MM.1S (cell line): ENCODE measurements at regions not wholly inside any gene's neighbourhood (a gene's known extent, or its start where the extent isn't known, plus 50 kb on each side); places are given as distances from the start of the nearest gene placed in this dataset.
"Not testable (repeated sequence)": the region's sequence is repeated elsewhere in the genome, so short reads cannot be mapped to it uniquely, and the experiment has no call there.

ENCODE experiments used
- DNase-seq: peaks from one replicate; pipeline ENCODE4 v3.0.0-alpha.2; 2015
- H2AFZ ChIP-seq: fragments of 300-600 bp; sonication (generic); 2 replicates; pipeline ENCODE4 v1.6.0; 2016; ENCODE audit warnings: antibody characterized with exemption, low read length
- H3F3A ChIP-seq: fragments of 300-600 bp; sonication (generic); 2 replicates; pipeline ENCODE4 v1.6.1; 2016; ENCODE audit warnings: mild to moderate bottlenecking, antibody characterized with exemption, low read length, moderate library complexity, mixed read lengths; ENCODE audit not compliant: insufficient read depth
- H3K27ac ChIP-seq: fragments of 300-600 bp; sonication (generic); 2 replicates; pipeline ENCODE4 v1.5.1; 2016; ENCODE audit warnings: mild to moderate bottlenecking, low read length
- H3K27me3 ChIP-seq: fragments of 300-600 bp; sonication (generic); replicated peaks from 2 replicates; pipeline ENCODE4 v1.6.0; 2016; ENCODE audit warnings: low read length; ENCODE audit not compliant: insufficient read depth
- H3K36me3 ChIP-seq: fragments of 300-600 bp; sonication (generic); replicated peaks from 2 replicates; pipeline ENCODE4 v1.6.1; 2016; ENCODE audit warnings: mild to moderate bottlenecking, low read length, mixed read lengths; ENCODE audit not compliant: insufficient read depth
- H3K4me1 ChIP-seq: fragments of 300-600 bp; sonication (generic); 2 replicates; pipeline ENCODE4 v1.6.1; 2016; ENCODE audit warnings: low read length, mixed read lengths
- H3K4me2 ChIP-seq: fragments of 300-600 bp; sonication (generic); 2 replicates; pipeline ENCODE4 v1.6.0; 2016; ENCODE audit warnings: low read depth, low read length
- H3K4me3 ChIP-seq: fragments of 300-600 bp; sonication (generic); 2 replicates; pipeline ENCODE4 v1.5.1; 2016; ENCODE audit warnings: low read length, mixed read lengths
- H3K79me2 ChIP-seq: fragments of 300-600 bp; sonication (generic); 2 replicates; pipeline ENCODE4 v1.6.1; 2016; ENCODE audit warnings: mixed run types, low read length, mixed read lengths
- H3K9ac ChIP-seq: fragments of 300-600 bp; sonication (generic); 2 replicates; pipeline ENCODE4 v1.6.1; 2016; ENCODE audit warnings: low read length, mixed read lengths
- H3K9me2 ChIP-seq: fragments of 300-600 bp; sonication (generic); replicated peaks from 2 replicates; pipeline ENCODE4 v1.6.1; 2016; ENCODE audit warnings: mild to moderate bottlenecking, low read length, mixed read lengths; ENCODE audit not compliant: insufficient read depth
- H3K9me3 ChIP-seq: fragments of 300-600 bp; sonication (generic); replicated peaks from 2 replicates; pipeline ENCODE4 v1.6.1; 2016; ENCODE audit warnings: mild to moderate bottlenecking, low read length, mixed read lengths; ENCODE audit not compliant: insufficient read depth
- H4K20me1 ChIP-seq: fragments of 300-600 bp; sonication (generic); 2 replicates; pipeline ENCODE4 v1.6.1; 2016; ENCODE audit warnings: mild to moderate bottlenecking, low read length, moderate library complexity, mixed read lengths; ENCODE audit not compliant: insufficient read depth
- CTCF ChIP-seq: fragments of 300-600 bp; sonication (generic); IDR thresholded peaks from 2 replicates; pipeline ENCODE4 v1.5.1; 2016; ENCODE audit warnings: antibody characterized with exemption, low read length, mixed read lengths
- EZH2 ChIP-seq: fragments of 300-600 bp; sonication (generic); optimal IDR thresholded peaks from 2 replicates; pipeline ENCODE3; 2017; ENCODE audit warnings: low read depth, mild to moderate bottlenecking, antibody characterized with exemption, low read length, mixed read lengths
- EZH2phosphoT487 ChIP-seq: fragments of 300-600 bp; sonication (generic); IDR thresholded peaks from 2 replicates; pipeline ENCODE4 v1.6.1; 2018; ENCODE audit warnings: antibody characterized with exemption, low read length

DNA sequence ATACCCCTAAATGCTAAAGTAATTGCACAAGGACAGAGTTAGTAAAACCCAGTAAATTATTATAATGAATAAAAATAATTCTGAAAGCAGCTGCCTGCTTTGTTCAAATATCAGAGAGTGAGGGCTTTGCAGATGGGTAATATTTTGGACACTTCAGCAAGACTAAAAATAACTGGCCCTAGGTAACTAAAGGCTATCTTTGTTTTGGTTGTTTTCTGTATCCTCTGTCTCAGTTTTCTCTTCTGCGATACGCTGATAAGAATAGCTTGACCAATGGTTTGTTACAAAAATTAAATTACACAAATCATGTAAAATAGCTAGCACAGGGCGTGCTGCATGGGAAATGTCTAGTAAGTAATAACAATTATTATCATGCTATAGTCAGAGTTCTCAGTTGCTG is 204.7 kb downstream of the FGFR2 start:
- H3K27me3 ChIP-seq, result no peaks in the 10 kb centered on the region
- DNase-seq, result peak; percentile 82
- H3K9me3 ChIP-seq, result no peaks in the 10 kb centered on the region
- no peaks in the 10 kb centered on the region for H4K20me1 ChIP-seq
- no peaks in the 10 kb centered on the region for H3K79me2 ChIP-seq
- peak overlapping the region; percentile 54; the same call in 1 of the 2 replicates for H3K9ac ChIP-seq
- peak overlapping the region; percentile 94 for H3K4me2 ChIP-seq
- H3K4me3 ChIP-seq, result peak overlapping the region; percentile 36; the same call in 1 of the 2 replicates
- H3F3A ChIP-seq, result peaks cover 11% of the 10 kb centered on the region
- peak overlapping the region; percentile 80; the same call in 1 of the 2 replicates for H3K27ac ChIP-seq
- H3K4me1 ChIP-seq, result peaks cover 17% of the 10 kb centered on the region
- H2AFZ ChIP-seq, result peak overlapping the region; percentile 74
- TF ChIP-seq EZH2phosphoT487 (no peak), CTCF (no peak), EZH2 (no peak)
- no peaks in the 10 kb centered on the region for H3K36me3 ChIP-seq
- no peaks in the 10 kb centered on the region for H3K9me2 ChIP-seq

- not testable (repeated sequence) for DNase-seq, H3K4me3 ChIP-seq, H3K9ac ChIP-seq, H2AFZ ChIP-seq, H3K9me3 ChIP-seq, H3F3A ChIP-seq, H3K4me1 ChIP-seq, H4K20me1 ChIP-seq, H3K4me2 ChIP-seq, H3K9me2 ChIP-seq, H3K27ac ChIP-seq, H3K36me3 ChIP-seq, H3K27me3 ChIP-seq, H3K79me2 ChIP-seq
Measured at GRCh38 chr10:121400507-121400906, 197.7 kb downstream of the FGFR2 start.

DNA sequence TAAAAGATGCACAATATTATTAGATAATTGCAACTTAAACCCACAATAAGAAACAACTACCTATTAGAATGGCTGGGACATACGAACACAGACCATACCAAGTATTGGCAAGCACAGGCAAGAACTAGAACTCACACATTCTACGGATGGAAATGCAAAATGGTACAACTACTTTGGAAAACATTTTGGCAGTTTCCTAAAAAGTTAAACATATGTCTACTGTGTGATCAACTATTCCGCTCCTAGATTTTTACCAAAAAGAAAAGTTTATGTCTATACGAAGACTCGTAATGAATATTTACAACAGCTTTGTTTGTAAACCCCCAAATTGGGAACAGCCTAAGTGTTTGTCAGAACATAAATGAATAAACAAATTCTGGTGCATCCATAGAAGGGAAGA is 194.7 kb downstream of the FGFR2 start:
- Histone ChIP-seq H3K36me3 (no peaks in the 10 kb centered on the region), H3K4me2 (no peak overlapping the region), H2AFZ (no peak overlapping the region), H3K9me2 (no peaks in the 10 kb centered on the region), H3K4me3 (no peak overlapping the region), H3K4me1 (no peaks in the 10 kb centered on the region), H3K27me3 (no peaks in the 10 kb centered on the region), H3K9ac (no peak overlapping the region), H3F3A (no peaks in the 10 kb centered on the region), H3K27ac (no peak overlapping the region), H3K9me3 (no peaks in the 10 kb centered on the region), H4K20me1 (no peaks in the 10 kb centered on the region), H3K79me2 (no peaks in the 10 kb centered on the region)
- TF ChIP-seq EZH2phosphoT487 (no peak), CTCF (no peak), EZH2 (no peak)
- no peak for DNase-seq

DNA sequence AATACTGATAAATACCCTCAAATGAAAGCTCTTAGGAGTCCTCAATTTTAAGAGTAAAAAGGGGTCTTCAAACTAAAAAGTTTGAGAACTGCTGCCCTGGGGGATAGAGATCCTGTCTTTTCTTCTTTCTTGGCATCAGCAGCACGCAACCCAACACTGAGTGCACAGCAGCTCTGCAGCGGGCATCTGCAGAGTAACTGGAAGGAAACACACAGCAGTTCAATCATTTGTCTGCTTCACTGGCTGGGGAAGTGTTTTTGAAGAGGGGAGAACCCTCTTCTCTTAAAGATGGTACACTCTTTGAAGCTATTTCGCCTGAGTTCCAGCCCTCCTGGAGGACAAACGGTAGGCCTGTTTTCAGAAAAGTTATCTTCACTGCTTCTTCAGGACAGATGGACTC is 193.6 kb downstream of the FGFR2 start:
- no peaks in the 10 kb centered on the region for H3K79me2 ChIP-seq
- no peak overlapping the region for H3K4me3 ChIP-seq
- H3F3A ChIP-seq, result no peaks in the 10 kb centered on the region
- no peak overlapping the region for H3K9ac ChIP-seq
- no peaks in the 10 kb centered on the region for H3K27me3 ChIP-seq
- no peaks in the 10 kb centered on the region for H3K36me3 ChIP-seq
- no peak for DNase-seq
- no peak overlapping the region for H3K27ac ChIP-seq
- no peaks in the 10 kb centered on the region for H3K9me3 ChIP-seq
- no peak overlapping the region for H2AFZ ChIP-seq
- no peaks in the 10 kb centered on the region for H3K9me2 ChIP-seq
- no peak for TF ChIP-seq EZH2phosphoT487
- TF ChIP-seq EZH2, result no peak
- no peak for TF ChIP-seq CTCF
- H3K4me2 ChIP-seq, result no peak overlapping the region
- H3K4me1 ChIP-seq, result no peaks in the 10 kb centered on the region
- H4K20me1 ChIP-seq, result no peaks in the 10 kb centered on the region
